ENCODE measurements at regions not wholly inside any gene's neighbourhood (a gene's known extent, or its start where the extent isn't known, plus 50 kb on each side); places are given as distances from the start of the nearest gene placed in this dataset.
"Not testable (repeated sequence)": the region's sequence is repeated elsewhere in the genome, so short reads cannot be mapped to it uniquely, and the experiment has no call there.

DNA sequence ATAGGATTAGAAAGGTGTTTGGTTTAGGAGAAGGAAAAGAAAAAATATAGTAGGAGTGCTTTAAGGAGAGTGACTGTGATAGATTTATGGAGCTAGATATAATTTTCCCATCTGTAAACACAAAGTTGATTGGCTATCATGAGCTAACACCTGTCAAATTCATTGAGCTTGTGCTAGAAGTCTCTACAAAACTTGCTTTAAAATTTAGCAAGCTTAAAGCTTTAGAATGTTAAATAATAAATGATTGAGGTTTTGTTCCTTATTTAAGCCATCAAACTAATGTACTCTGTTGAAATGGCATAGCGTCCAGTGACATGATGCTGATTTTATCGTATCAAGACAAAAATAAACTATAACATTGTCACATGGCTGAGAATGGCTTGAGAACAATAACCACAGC is 1497.4 kb upstream of the DDX18 start:
- no TSS peak for BruUV-seq (replicated peaks)
- ChIA-PET POLR2A (ENCODE audit: unreplicated experiment) (no interaction called here), CTCF (no interaction called here)
- Histone ChIP-seq H3K36me3 (ENCODE audit: low read depth, low read length) (no peaks in the 10 kb centered on the region), H3K4me3 (ENCODE audit: low read length) (no peak overlapping the region), H2AFZ (ENCODE audit: low read length) (no peak overlapping the region), H3K79me2 (ENCODE audit: low read length) (no peaks in the 10 kb centered on the region), H3K9me2 (replicated peaks; ENCODE audit: low read length) (no peaks in the 10 kb centered on the region), H3K9me3 (ENCODE audit: low read length) (no peaks in the 10 kb centered on the region; the same call in 1 of the 2 replicates), H3K9ac (ENCODE audit: low read length) (no peak overlapping the region), H4K20me1 (ENCODE audit: low read length) (no peaks in the 10 kb centered on the region), H3F3A (ENCODE audit: low read length, unreplicated experiment) (no peaks in the 10 kb centered on the region), H3K27ac (ENCODE audit: low read length) (no peak overlapping the region), H3K27me3 (ENCODE audit: low read length) (no peaks in the 10 kb centered on the region), H3K4me1 (ENCODE audit: insufficient read depth, low read length) (no peaks in the 10 kb centered on the region), H3K4me2 (ENCODE audit: low read length) (no peak overlapping the region)
- no peak for DNase-seq
- TF ChIP-seq EZH2 (IDR thresholded peaks at IDR 0.05; ENCODE audit: low read length, unreplicated experiment) (no peak), EZH2phosphoT487 (IDR thresholded peaks at IDR 0.05; ENCODE audit: borderline replicate concordance, low read length) (no peak)
- TF ChIP-seq, protein P1, sequence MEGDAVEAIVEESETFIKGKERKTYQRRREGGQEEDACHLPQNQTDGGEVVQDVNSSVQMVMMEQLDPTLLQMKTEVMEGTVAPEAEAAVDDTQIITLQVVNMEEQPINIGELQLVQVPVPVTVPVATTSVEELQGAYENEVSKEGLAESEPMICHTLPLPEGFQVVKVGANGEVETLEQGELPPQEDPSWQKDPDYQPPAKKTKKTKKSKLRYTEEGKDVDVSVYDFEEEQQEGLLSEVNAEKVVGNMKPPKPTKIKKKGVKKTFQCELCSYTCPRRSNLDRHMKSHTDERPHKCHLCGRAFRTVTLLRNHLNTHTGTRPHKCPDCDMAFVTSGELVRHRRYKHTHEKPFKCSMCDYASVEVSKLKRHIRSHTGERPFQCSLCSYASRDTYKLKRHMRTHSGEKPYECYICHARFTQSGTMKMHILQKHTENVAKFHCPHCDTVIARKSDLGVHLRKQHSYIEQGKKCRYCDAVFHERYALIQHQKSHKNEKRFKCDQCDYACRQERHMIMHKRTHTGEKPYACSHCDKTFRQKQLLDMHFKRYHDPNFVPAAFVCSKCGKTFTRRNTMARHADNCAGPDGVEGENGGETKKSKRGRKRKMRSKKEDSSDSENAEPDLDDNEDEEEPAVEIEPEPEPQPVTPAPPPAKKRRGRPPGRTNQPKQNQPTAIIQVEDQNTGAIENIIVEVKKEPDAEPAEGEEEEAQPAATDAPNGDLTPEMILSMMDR (conservative IDR thresholded peaks at IDR 0.05; ENCODE audit: low read depth, low read length): no peak
- ATAC-seq: no peak
- intact Hi-C loops (cut with micrococcal nuclease): no loop called here

DNA sequence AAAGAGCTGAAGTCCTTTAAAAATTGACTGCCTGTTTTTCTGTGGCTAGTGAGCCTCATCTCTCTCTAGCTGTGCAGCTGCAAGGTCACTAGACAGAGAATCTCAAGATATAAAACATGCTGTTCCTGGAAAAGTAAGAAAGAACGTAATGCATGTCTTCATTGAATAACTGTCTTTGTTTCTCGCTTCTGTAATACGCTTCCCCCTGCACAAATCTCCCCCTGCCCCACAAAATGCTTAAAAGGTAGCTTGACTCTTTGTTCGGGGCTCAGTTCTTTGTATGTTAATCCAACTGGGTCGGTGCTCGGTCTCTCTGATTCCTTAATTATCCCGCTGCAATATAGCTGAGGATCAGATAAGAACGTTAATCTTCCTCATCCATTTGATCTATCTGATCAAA is 1495.9 kb upstream of the DDX18 start:
- H3K9ac ChIP-seq (ENCODE audit: low read length); H3K9me3 ChIP-seq (ENCODE audit: low read length); intact Hi-C loops (cut with micrococcal nuclease); H3K79me2 ChIP-seq (ENCODE audit: low read length); H3K36me3 ChIP-seq (ENCODE audit: low read depth, low read length); H3K9me2 ChIP-seq (replicated peaks; ENCODE audit: low read length); H3K27ac ChIP-seq (ENCODE audit: low read length); H3K4me2 ChIP-seq (ENCODE audit: low read length); DNase-seq; H3K4me1 ChIP-seq (ENCODE audit: insufficient read depth, low read length); BruUV-seq (replicated peaks); H4K20me1 ChIP-seq (ENCODE audit: low read length); CTCF ChIA-PET; H2AFZ ChIP-seq (ENCODE audit: low read length); H3K27me3 ChIP-seq (ENCODE audit: low read length); H3K4me3 ChIP-seq (ENCODE audit: low read length); ATAC-seq; H3F3A ChIP-seq (ENCODE audit: low read length, unreplicated experiment); POLR2A ChIA-PET (ENCODE audit: unreplicated experiment): not testable (repeated sequence)

DNA sequence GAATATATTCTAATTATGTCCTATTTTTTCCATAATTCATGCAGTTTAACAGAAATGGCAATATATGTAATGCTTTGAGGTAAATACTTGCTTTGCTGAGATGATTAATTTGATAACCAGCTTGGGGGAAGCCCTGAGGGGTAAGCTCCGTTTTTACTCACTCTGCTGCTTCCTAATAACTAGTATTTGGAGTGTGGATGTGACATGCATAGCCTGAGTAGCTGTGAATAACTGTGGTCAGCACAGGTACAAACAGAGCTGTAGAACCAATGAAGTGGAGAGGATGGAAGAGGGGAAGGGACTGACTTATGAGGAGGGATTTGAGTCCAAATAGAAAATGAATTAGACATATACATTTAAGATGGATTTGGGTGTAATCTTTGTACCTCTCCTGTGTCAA is 1495.5 kb upstream of the DDX18 start:
- Histone ChIP-seq H3K79me2 (ENCODE audit: low read length) (no peaks in the 10 kb centered on the region), H3K27me3 (ENCODE audit: low read length) (no peaks in the 10 kb centered on the region), H3K4me3 (ENCODE audit: low read length) (no peak overlapping the region), H3K27ac (ENCODE audit: low read length) (no peak overlapping the region), H3K4me2 (ENCODE audit: low read length) (no peak overlapping the region), H3K9me2 (replicated peaks; ENCODE audit: low read length) (no peaks in the 10 kb centered on the region), H3F3A (ENCODE audit: low read length, unreplicated experiment) (no peaks in the 10 kb centered on the region), H3K9ac (ENCODE audit: low read length) (no peak overlapping the region), H3K9me3 (ENCODE audit: low read length) (no peaks in the 10 kb centered on the region; the same call in 1 of the 2 replicates), H3K4me1 (ENCODE audit: insufficient read depth, low read length) (no peaks in the 10 kb centered on the region), H2AFZ (ENCODE audit: low read length) (no peak overlapping the region), H4K20me1 (ENCODE audit: low read length) (no peaks in the 10 kb centered on the region), H3K36me3 (ENCODE audit: low read depth, low read length) (no peaks in the 10 kb centered on the region)
- TF ChIP-seq EZH2 (IDR thresholded peaks at IDR 0.05; ENCODE audit: low read length, unreplicated experiment) (no peak), EZH2phosphoT487 (IDR thresholded peaks at IDR 0.05; ENCODE audit: borderline replicate concordance, low read length) (no peak)
- TF ChIP-seq, protein P1 (conservative IDR thresholded peaks at IDR 0.05; ENCODE audit: low read depth, low read length): no peak
- ChIA-PET CTCF (no interaction called here), POLR2A (ENCODE audit: unreplicated experiment) (no interaction called here)
- ATAC-seq (no peak), DNase-seq (no peak)
- intact Hi-C loops (cut with micrococcal nuclease): no loop called here
- no TSS peak for BruUV-seq (replicated peaks)

Measured in PC-3 (cell line).